GM19238 (cell line): ENCODE measurements at regions not wholly inside any gene's neighbourhood (a gene's known extent, or its start where the extent isn't known, plus 50 kb on each side); places are given as distances from the start of the nearest gene placed in this dataset.
"Not testable (repeated sequence)": the region's sequence is repeated elsewhere in the genome, so short reads cannot be mapped to it uniquely, and the experiment has no call there.

Experiments used
- DNase-seq: peaks from one replicate; pipeline ENCODE4 v3.0.0; 2011; ENCODE audit warnings: low spot score; ENCODE audit not compliant: insufficient read length

DNA sequence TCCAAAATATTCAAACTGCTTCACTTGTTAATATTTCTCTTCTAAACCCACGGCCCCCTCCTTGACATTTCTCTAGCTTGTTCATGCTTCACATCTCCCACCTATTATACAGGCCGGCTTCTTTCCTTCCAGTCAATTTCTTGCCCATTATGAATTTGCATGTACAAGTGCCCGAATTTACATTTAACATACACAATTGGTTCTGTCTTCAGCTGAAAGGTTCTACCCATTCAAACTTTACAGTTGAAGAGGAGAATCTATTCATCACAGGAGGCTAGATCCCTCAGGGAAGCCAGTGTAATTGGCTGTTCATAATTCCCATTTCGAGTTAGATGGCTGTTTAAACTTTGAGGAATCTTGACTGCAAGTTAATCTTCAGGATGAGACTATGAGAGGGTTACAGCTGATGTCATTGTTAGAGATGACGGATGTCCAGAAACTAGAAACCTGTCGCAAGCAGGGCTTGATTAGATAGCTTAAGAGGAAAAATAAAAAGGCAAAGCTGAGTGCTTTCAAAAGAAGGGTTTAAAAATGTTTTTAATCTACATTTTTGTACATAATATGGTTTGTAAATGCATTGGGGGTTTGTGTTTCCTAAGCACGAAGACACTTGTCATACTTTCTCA is 157.0 kb downstream of the ADSS2 start:
- DNase-seq: no peak

- no peak for DNase-seq
Measured at GRCh38 chr1:244296003-244296402, 155.7 kb downstream of the ADSS2 start.

DNA sequence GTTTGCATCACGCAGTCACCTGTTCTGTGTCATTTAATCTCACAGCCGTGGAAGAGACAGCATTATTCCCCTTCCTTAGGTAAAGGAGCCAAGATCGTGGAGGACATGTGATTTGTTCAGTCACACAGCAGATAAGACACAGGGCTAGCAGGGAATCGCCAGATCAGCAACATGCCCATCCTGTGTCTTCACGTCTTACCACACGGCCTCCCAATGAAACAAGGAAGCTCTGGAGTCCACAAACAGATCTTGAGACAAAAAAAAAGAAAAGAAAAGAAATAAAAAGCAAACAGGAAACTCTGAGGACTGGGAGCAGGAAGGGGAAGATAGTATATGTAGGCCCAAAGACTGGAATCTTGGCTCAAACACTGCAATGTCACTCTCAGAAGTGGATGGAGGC is 155.3 kb downstream of the ADSS2 start:
- DNase-seq: no peak

GRCh38 chr1:244297087-244297486 is 154.6 kb downstream of the ADSS2 start:
- DNase-seq: no peak

GRCh38 chr1:244297616-244298015 is 154.1 kb downstream of the ADSS2 start:
- no peak for DNase-seq

DNA sequence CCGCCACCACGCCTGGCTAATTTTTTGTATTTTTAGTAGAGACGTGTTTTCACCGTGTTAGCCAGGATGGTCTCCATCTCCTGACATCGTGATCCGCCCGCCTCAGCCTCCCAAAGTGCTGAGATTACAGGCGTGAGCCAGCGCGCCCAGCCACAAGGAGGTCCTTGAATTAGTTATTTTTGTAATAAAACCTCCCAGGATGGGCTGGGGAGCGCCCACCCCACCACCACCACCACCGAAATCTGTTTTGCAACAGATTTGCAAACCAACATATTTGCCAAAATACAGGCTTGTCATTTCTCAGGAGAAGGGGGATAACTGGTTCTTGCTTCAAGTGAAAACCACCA is 151.7 kb downstream of the ADSS2 start:
- DNase-seq: not testable (repeated sequence)

DNA sequence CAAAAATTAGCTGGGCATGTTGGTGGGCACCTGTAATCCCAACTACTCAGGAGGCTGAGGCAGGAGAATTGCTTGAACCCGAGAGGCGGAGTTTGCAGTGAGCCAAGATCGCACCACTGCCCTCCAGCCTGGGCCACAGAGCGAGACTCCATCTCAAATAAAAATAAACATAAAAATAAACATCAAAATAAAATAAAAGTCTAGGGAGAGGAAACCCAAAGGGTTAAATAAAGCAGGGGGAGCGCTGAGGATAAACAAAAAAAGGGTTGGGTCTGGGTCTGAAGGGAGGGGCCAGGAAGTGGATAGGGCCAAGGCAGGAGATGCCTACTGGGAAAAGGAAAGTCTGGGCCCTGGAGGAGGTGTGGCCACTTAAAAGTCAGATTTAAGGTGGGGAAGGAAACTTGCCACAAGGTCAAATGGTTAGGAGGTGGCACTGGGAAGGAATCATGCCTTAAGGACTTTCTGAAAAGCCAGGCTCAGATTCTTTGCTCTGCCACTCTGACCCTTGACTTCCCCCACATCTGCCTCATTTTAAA is 150.0 kb downstream of the ADSS2 start:
- DNase-seq: no peak

DNA sequence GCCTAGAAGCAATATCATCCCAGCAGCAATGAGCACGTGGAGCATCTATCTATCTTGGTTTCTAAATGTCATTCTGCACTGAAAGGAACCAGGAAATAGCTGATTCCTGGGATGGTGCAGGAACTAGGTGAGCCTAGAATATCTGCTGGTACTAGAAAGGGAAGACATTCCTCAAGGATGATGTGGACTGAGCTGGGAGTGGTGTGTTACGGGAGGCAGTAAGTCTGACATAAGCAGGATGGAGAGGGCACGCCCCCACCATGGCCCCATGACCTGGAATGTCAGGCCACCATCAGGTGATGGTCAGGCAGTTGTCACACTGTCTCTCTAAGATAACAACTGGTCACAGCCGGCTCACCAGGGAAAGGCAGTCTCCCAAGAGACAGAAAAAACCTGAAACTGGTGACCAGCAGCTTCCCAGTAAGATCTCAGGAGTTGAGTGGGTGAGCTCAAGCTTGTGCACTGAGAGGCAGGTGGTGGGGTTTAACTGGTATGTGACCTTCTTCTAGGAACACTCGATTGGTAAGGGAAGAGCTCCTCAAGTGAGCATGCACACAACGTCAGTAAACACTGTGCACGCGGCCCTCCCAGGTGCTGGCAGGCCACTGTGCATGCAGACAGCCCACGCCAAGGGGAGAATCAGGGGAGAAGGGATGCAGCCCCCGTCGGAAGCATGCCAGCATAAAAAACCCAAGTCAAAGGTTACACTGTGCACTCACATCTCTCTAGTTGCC is 148.7 kb downstream of the ADSS2 start:
- no peak for DNase-seq

GRCh38 chr1:244303610-244303969 is 148.1 kb downstream of the ADSS2 start:
- DNase-seq: no peak

GRCh38 chr1:244304156-244304555 is 147.6 kb downstream of the ADSS2 start:
- no peak for DNase-seq

- DNase-seq: no peak
Measured at GRCh38 chr1:244304656-244305055, 147.1 kb downstream of the ADSS2 start.

DNA sequence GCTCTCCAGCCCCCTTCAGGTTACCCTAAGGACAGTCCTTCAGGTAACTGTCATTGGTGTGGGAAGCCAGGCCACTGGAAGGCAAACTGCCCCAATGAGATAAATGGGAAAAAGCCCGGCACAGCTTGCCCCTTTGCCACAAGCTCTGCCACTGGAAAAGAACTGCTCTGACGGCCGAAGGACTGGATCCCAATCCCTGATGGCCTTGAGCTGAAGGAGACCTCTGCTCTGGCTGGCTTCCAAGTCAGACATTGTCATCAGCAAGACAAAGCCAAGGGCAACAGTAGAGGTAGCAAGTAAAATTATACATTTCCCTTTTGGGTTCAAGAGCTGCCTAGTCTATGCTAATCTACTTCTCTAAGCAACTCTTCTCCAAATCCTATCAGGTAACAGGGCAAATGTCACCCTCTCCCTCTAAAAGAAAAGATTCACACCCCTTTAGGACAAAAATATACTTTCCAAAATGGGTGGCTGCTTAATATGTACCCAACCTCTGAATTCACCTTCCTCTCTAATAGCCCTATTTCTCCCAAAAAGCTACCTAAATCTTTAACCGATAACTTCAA is 145.8 kb downstream of the ADSS2 start:
- no peak for DNase-seq

DNA sequence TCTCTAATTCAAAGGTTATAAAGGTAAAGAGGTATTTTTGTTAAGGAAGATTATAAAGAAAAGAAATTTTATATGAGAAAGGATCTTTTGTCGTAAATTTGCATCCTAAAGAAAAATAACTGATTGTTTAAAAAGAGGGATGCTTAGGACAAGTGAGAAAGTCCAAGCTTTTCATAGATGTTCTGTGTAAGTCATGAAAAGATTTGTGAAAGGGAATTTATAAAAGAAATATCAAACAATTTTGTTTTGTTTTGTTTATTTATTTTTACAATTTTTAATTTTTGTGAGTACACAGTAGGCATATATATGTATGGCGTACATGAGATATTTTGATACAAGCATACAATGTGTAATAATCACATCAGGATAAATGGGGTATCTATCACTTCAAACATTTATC is 145.2 kb downstream of the ADSS2 start:
- DNase-seq: no peak

GRCh38 chr1:244309191-244309590 is 142.5 kb downstream of the ADSS2 start:
- not testable (repeated sequence) for DNase-seq

- DNase-seq: no peak
Measured at GRCh38 chr1:244311784-244312532, 139.8 kb downstream of the ADSS2 start.

DNA sequence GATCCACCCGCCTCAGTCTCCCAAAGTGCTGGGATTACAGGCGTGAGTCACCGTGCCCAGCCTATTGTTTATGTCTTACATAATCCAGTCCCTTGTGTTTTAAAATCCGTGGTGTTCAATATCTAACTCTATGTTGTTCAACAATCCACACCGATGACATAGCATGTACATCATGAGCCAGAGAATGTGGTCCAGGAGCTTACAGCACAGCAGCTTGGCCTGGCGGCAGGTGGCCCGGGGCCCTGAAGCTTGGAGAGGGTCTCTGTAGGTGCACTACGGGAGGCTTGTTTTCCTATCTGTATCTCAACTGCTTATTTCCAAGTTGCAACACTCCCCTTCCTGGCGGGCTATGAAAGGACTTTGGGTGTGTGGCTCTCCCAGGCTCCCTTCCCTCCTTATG is 138.4 kb downstream of the ADSS2 start:
- DNase-seq: no peak

- no peak for DNase-seq
Measured at GRCh38 chr1:244314921-244315559, 136.7 kb downstream of the ADSS2 start.

DNA sequence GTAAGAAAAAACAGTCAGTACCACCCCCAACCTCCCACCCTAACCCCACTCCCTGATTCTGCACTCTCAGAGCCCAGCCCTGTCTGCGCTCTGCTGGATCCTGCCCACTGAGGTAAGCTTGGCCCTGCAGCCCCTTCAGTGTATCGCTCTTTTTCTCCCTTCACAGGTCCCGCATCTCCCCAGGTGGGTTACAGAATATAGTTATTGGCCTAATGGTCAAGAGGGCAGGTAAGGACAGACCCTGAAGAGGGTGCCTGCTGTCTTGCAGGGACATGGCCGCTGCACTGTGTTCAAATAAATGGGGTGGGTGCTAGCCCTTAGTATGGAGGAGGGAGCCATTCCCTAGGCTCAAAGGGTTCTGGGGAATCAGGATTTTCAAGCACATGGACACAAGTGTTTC is 135.7 kb downstream of the ADSS2 start:
- no peak for DNase-seq

DNA sequence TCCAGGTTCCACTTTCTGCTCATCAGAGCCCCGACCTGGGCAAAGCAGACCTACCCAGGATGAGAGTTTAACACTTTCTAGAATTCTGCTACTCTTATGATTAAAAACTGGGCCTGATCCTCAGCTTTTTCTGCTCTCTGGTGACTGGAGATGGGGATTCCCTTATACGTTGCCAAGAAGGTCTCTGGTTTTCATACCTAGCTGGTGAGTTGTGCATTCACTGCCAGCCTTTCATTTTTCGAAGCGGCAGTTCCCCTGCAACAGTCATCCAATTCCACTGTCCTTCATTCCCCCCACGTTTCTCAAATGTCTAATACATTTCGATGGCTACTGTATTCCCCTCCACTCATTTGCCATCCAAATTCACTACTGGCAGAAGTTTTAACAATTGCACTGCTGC is 135.3 kb downstream of the ADSS2 start:
- no peak for DNase-seq

GRCh38 chr1:244316986-244317655 is 134.6 kb downstream of the ADSS2 start:
- DNase-seq: no peak

GRCh38 chr1:244318078-244318477 is 133.6 kb downstream of the ADSS2 start:
- DNase-seq: no peak
